Gastroesophageal sphincter (tissue), 4 donors: ENCODE measurements at regions not wholly inside any gene's neighbourhood (a gene's known extent, or its start where the extent isn't known, plus 50 kb on each side); places are given as distances from the start of the nearest gene placed in this dataset.

Experiments
- ATAC-seq: fragments of 150-250 bp; one replicate; pipeline ENCODE4 v1.9.1; 2016; ENCODE audit warnings: mild to moderate bottlenecking, moderate library complexity
- H3K27ac ChIP-seq, 4 donors: fragments of 200-600 bp; sonication (generic) in 3 of 4; 1 replicate in 3 of 4; 2 replicates in 1 of 4; pipeline ENCODE4 v1.5.1; 2016 to 2019
- H3K27me3 ChIP-seq: fragments of 200-600 bp; sonication (generic); one replicate; pipeline ENCODE4 v1.5.1; 2019
- H3K36me3 ChIP-seq, 2 donors: fragments of 200-600 bp; sonication (generic); one replicate each; pipeline ENCODE4 v1.5.1; 2019; ENCODE audit warnings: control low read depth in 1 of 2
- H3K4me1 ChIP-seq, 3 donors: fragments of 200-600 bp; sonication (generic); 1 replicate in 2 of 3; 2 replicates in 1 of 3; pipeline ENCODE4 v1.5.1; 2016 to 2019; ENCODE audit warnings: control low read depth in 2 of 3
- H3K4me3 ChIP-seq, 2 donors: fragments of 200-600 bp; sonication (generic); one replicate each; pipeline ENCODE4 v1.5.1; 2019; ENCODE audit warnings: mild to moderate bottlenecking in 1 of 2, moderate library complexity in 1 of 2
- H3K9me3 ChIP-seq, 3 donors: fragments of 200-600 bp; sonication (generic); one replicate each; pipeline ENCODE4 v1.5.1; 2017 to 2019; ENCODE audit warnings: control low read depth in 2 of 3
- CTCF ChIP-seq, 4 experiments: fragments of 200-600 bp in 2 of 4; fragments of 450-650 bp in 2 of 4; sonication (generic) in 1 of 4; IDR thresholded peaks; one replicate each; pipeline ENCODE4 v1.5.1; 2017 to 2019; ENCODE audit warnings: antibody characterized with exemption in 4 of 4, mild to moderate bottlenecking in 2 of 4, moderate library complexity in 2 of 4
- EP300 ChIP-seq: sonication (generic); formaldehyde crosslinking; IDR thresholded peaks from one replicate; pipeline ENCODE4 v1.6.1; 2017; ENCODE audit warnings: antibody characterized with exemption, mild to moderate bottlenecking
- POLR2A ChIP-seq, 2 donors: fragments of 450-650 bp; IDR thresholded peaks; one replicate each; pipeline ENCODE4 v1.6.1; 2017; ENCODE audit warnings: antibody characterized with exemption in 2 of 2, mild to moderate bottlenecking in 2 of 2, moderate library complexity in 1 of 2
- POLR2AphosphoS5 ChIP-seq: sonication (generic); formaldehyde crosslinking; IDR thresholded peaks from one replicate; pipeline ENCODE4 v1.6.1; 2017; ENCODE audit warnings: antibody characterized with exemption
- WGBS, 2 donors: methylation state at CpG; one replicate each; pipeline ENCODE4 v1.1.5; 2018; ENCODE audit warnings: low coverage in 1 of 2; 5-methylcytosine and 5-hydroxymethylcytosine counted together

GRCh38 chr10:78489034-78489433 is 455.4 kb downstream of the RPS24 start:
- H3K36me3 ChIP-seq: no peaks in the 10 kb centered on the region

GRCh38 chr10:78491812-78492211 is 458.1 kb downstream of the RPS24 start:
- Histone ChIP-seq H3K27ac (no peak overlapping the region), H3K4me1 (no peaks in the 10 kb centered on the region), H3K4me3 (no peak overlapping the region), H3K36me3 (no peaks in the 10 kb centered on the region), H3K27me3 (no peaks in the 10 kb centered on the region), H3K9me3 (peaks cover 0 to 10% (median 0%) of the 10 kb centered on the region in 3 donors)
- no peak for ATAC-seq
- no peak for TF ChIP-seq CTCF (IDR thresholded peaks at IDR 0.05)
- no peak for TF ChIP-seq EP300
- TF ChIP-seq POLR2AphosphoS5: no peak
- no peak for TF ChIP-seq POLR2A (IDR thresholded peaks at IDR 0.05)
- WGBS, 2 donors: 20 to 74% methylated on average over 1 to 3 of the region's 5 CpGs

More at GRCh38 chr10:78489034-78489433, 455.4 kb downstream of the RPS24 start:
- Histone ChIP-seq H3K27ac (no peak overlapping the region), H3K4me3 (no peak overlapping the region), H3K9me3 (peaks cover 0 to 10% (median 0%) of the 10 kb centered on the region in 3 donors), H3K27me3 (no peaks in the 10 kb centered on the region), H3K4me1 (no peaks in the 10 kb centered on the region)
- TF ChIP-seq CTCF (IDR thresholded peaks at IDR 0.05) (no peak), POLR2AphosphoS5 (no peak), EP300 (no peak), POLR2A (IDR thresholded peaks at IDR 0.05) (no peak)
- 92 to 100% methylated on average over 1 of the region's 1 CpG for WGBS, 2 donors
- no peak for ATAC-seq

- Histone ChIP-seq H3K36me3 (no peaks in the 10 kb centered on the region), H3K27ac (no peak overlapping the region), H3K9me3 (peaks cover 0 to 10% (median 0%) of the 10 kb centered on the region in 3 donors), H3K4me3 (no peak overlapping the region), H3K27me3 (no peaks in the 10 kb centered on the region), H3K4me1 (no peaks in the 10 kb centered on the region)
- no peak for ATAC-seq
- TF ChIP-seq POLR2A (IDR thresholded peaks at IDR 0.05): no peak
- no peak for TF ChIP-seq EP300
- TF ChIP-seq CTCF (IDR thresholded peaks at IDR 0.05): no peak
- no peak for TF ChIP-seq POLR2AphosphoS5
Observed at GRCh38 chr10:78492424-78492823, 458.8 kb downstream of the RPS24 start.

- TF ChIP-seq CTCF (IDR thresholded peaks at IDR 0.05): no peak
- no peak for TF ChIP-seq POLR2A (IDR thresholded peaks at IDR 0.05)
- no peak for TF ChIP-seq POLR2AphosphoS5
- no peak for TF ChIP-seq EP300
- no peaks in the 10 kb centered on the region for H3K36me3 ChIP-seq
- no peak overlapping the region for H3K4me3 ChIP-seq
- H3K27me3 ChIP-seq: no peaks in the 10 kb centered on the region
- no peak for ATAC-seq
- H3K4me1 ChIP-seq: no peaks in the 10 kb centered on the region
- H3K27ac ChIP-seq: no peak overlapping the region
- H3K9me3 ChIP-seq: peaks cover 0 to 9% (median 0%) of the 10 kb centered on the region in 3 donors
Observed at GRCh38 chr10:78494179-78494578, 460.5 kb downstream of the RPS24 start.

GRCh38 chr10:78502210-78502936 is 468.7 kb downstream of the RPS24 start:
- Histone ChIP-seq H3K9me3 (no peaks in the 10 kb centered on the region), H3K4me3 (no peak overlapping the region), H3K27me3 (no peaks in the 10 kb centered on the region), H3K27ac (no peak overlapping the region), H3K4me1 (peaks cover 0 to 14% (median under 1%) of the 10 kb centered on the region in 3 donors), H3K36me3 (no peaks in the 10 kb centered on the region)
- WGBS, 2 donors: 57 to 100% methylated on average over 1 to 4 of the region's 6 CpGs
- TF ChIP-seq POLR2A (IDR thresholded peaks at IDR 0.05) (no peak), CTCF (IDR thresholded peaks at IDR 0.05) (no peak), POLR2AphosphoS5 (no peak)
- no peak for ATAC-seq
